SU-DHL-6 (cell line): ENCODE measurements at regions not wholly inside any gene's neighbourhood (a gene's known extent, or its start where the extent isn't known, plus 50 kb on each side); places are given as distances from the start of the nearest gene placed in this dataset.

Experiments
- H2AFZ ChIP-seq: fragments of 200-600 bp; sonication (generic); 2 replicates; pipeline ENCODE4 v1.6.1; 2014; ENCODE audit warnings: low read depth, mild to moderate bottlenecking, moderate library complexity, mixed read lengths, antibody characterized with exemption, low read length; ENCODE audit not compliant: severe bottlenecking
- H3F3A ChIP-seq: fragments of 200-600 bp; shearing (Covaris generic); 2 replicates; pipeline ENCODE4 v1.6.0; 2016; ENCODE audit warnings: antibody characterized with exemption, mild to moderate bottlenecking; ENCODE audit not compliant: insufficient read depth
- H3K27ac ChIP-seq: fragments of 200-600 bp; sonication (generic); 2 replicates; pipeline ENCODE4 v1.5.1; 2016; ENCODE audit warnings: low read depth, mild to moderate bottlenecking, low read length, moderate library complexity, mixed read lengths
- H3K27me3 ChIP-seq: fragments of 200-600 bp; sonication (generic), shearing (Covaris generic); 2 replicates; pipeline ENCODE4 v1.6.0; 2014; ENCODE audit warnings: mild to moderate bottlenecking, low read length
- H3K36me3 ChIP-seq: fragments of 200-600 bp; sonication (generic); 2 replicates; pipeline ENCODE4 v1.6.1; 2014; ENCODE audit warnings: mild to moderate bottlenecking, low read length, mixed read lengths
- H3K4me2 ChIP-seq: fragments of 300-600, 200-600 bp; shearing (Covaris generic), sonication (generic); 2 replicates; pipeline ENCODE4 v1.6.0; 2014; ENCODE audit warnings: low read length, low read depth, mild to moderate bottlenecking; ENCODE audit not compliant: poor library complexity, severe bottlenecking
- H3K4me3 ChIP-seq: fragments of 200-600 bp; sonication (generic); 2 replicates; pipeline ENCODE4 v1.5.1; 2014; ENCODE audit warnings: antibody characterized with exemption, low read length, mild to moderate bottlenecking, mixed read lengths; ENCODE audit not compliant: insufficient read depth, poor library complexity, severe bottlenecking
- H3K79me2 ChIP-seq: fragments of 200-600 bp; sonication (generic); 2 replicates; pipeline ENCODE4 v1.6.1; 2014; ENCODE audit warnings: mild to moderate bottlenecking, low read length, moderate library complexity; ENCODE audit not compliant: insufficient read depth
- H3K9ac ChIP-seq: fragments of 200-600 bp; sonication (generic); 2 replicates; pipeline ENCODE4 v1.7.0; 2014; ENCODE audit warnings: mild to moderate bottlenecking, low read length
- H3K9me2 ChIP-seq: fragments of 200-600 bp; sonication (generic); replicated peaks from 2 replicates; pipeline ENCODE4 v1.6.1; 2014; ENCODE audit warnings: low read length; ENCODE audit not compliant: insufficient read depth
- H3K9me3 ChIP-seq: fragments of 200-600 bp; sonication (generic); 2 replicates; pipeline ENCODE4 v1.6.1; 2014; ENCODE audit warnings: low read length, mixed read lengths; ENCODE audit not compliant: insufficient read depth
- H4K20me1 ChIP-seq: fragments of 200-600 bp; sonication (generic); 2 replicates; pipeline ENCODE4 v1.6.1; 2014; ENCODE audit warnings: low read depth, mild to moderate bottlenecking, antibody characterized with exemption, low read length, moderate library complexity, mixed read lengths
- EZH2phosphoT487 ChIP-seq: fragments of 200-600 bp; sonication (generic), shearing (Covaris generic); conservative IDR thresholded peaks from 2 replicates; pipeline ENCODE4 v1.6.1; 2018; ENCODE audit warnings: mild to moderate bottlenecking, antibody characterized with exemption, low read length, moderate library complexity, mixed read lengths
- TF ChIP-seq, protein P1 (sequence below): fragments of 200-600 bp; sonication (generic); IDR thresholded peaks from one replicate; pipeline ENCODE4 v1.5.1; 2017; ENCODE audit warnings: antibody characterized with exemption, mild to moderate bottlenecking, low read length, moderate library complexity; ENCODE audit not compliant: insufficient read depth, poor library complexity, severe bottlenecking

DNA sequence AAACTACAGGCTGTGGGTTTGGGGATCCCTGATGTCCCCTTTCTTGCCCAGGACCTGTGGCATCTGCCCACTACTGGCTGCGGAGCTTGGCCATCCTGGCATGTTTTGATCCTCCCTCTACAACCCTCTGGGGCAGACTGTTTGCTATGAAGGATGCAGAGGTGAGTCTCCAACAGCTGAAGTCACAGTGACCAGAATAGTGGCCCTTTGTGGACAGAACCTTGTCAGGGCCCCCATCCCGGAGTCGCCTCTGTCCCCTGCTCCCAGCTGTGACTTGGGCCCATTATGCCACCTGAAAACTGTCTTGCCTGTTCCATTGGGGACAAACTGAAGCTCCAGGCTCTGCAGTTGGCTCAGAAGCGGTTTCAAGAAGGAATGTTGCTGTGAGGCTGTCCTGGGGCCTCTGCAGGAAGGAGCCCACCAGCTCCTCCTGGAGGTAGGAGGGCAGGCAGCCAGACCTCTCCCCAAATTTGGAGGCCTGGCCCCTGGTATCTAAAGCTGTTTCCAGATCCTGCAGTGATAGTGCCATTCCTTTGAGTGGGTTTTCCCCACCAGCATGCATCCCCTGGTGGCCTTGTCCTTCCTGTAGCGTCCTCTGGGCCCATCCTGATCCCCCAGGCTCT lies 93.3 kb downstream of the BARX1 start:
- no peaks in the 10 kb centered on the region for H3K9me3 ChIP-seq
- TF ChIP-seq, protein P1, sequence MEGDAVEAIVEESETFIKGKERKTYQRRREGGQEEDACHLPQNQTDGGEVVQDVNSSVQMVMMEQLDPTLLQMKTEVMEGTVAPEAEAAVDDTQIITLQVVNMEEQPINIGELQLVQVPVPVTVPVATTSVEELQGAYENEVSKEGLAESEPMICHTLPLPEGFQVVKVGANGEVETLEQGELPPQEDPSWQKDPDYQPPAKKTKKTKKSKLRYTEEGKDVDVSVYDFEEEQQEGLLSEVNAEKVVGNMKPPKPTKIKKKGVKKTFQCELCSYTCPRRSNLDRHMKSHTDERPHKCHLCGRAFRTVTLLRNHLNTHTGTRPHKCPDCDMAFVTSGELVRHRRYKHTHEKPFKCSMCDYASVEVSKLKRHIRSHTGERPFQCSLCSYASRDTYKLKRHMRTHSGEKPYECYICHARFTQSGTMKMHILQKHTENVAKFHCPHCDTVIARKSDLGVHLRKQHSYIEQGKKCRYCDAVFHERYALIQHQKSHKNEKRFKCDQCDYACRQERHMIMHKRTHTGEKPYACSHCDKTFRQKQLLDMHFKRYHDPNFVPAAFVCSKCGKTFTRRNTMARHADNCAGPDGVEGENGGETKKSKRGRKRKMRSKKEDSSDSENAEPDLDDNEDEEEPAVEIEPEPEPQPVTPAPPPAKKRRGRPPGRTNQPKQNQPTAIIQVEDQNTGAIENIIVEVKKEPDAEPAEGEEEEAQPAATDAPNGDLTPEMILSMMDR: no peak
- no peak for TF ChIP-seq EZH2phosphoT487
- H2AFZ ChIP-seq: no peak overlapping the region
- H3K27me3 ChIP-seq: no peaks in the 10 kb centered on the region
- no peaks in the 10 kb centered on the region for H3K79me2 ChIP-seq
- no peak overlapping the region for H3K4me3 ChIP-seq
- no peaks in the 10 kb centered on the region for H3F3A ChIP-seq
- H3K27ac ChIP-seq: no peak overlapping the region
- H3K9ac ChIP-seq: no peak overlapping the region
- H4K20me1 ChIP-seq: no peaks in the 10 kb centered on the region
- no peaks in the 10 kb centered on the region for H3K9me2 ChIP-seq
- H3K4me2 ChIP-seq: no peak overlapping the region
- no peaks in the 10 kb centered on the region for H3K36me3 ChIP-seq

- TF ChIP-seq, protein P1: no peak
- no peak for TF ChIP-seq EZH2phosphoT487
- no peak overlapping the region for H3K4me2 ChIP-seq
- no peaks in the 10 kb centered on the region for H4K20me1 ChIP-seq
- H3K27ac ChIP-seq: no peak overlapping the region
- H3K9me2 ChIP-seq: no peaks in the 10 kb centered on the region
- no peaks in the 10 kb centered on the region for H3F3A ChIP-seq
- no peaks in the 10 kb centered on the region for H3K36me3 ChIP-seq
- no peak overlapping the region for H2AFZ ChIP-seq
- no peaks in the 10 kb centered on the region for H3K79me2 ChIP-seq
- H3K9me3 ChIP-seq: no peaks in the 10 kb centered on the region
- H3K27me3 ChIP-seq: no peaks in the 10 kb centered on the region
- no peak overlapping the region for H3K4me3 ChIP-seq
- no peak overlapping the region for H3K9ac ChIP-seq
Measured at GRCh38 chr9:93860694-93861658, 94.2 kb downstream of the BARX1 start.

- Histone ChIP-seq H2AFZ (no peak overlapping the region), H3K9ac (no peak overlapping the region), H3K9me3 (no peaks in the 10 kb centered on the region), H3K4me2 (no peak overlapping the region), H3K4me3 (no peak overlapping the region), H3K9me2 (no peaks in the 10 kb centered on the region), H3F3A (no peaks in the 10 kb centered on the region), H3K27ac (no peak overlapping the region), H4K20me1 (no peaks in the 10 kb centered on the region), H3K27me3 (no peaks in the 10 kb centered on the region), H3K79me2 (no peaks in the 10 kb centered on the region), H3K36me3 (no peaks in the 10 kb centered on the region)
- no peak for TF ChIP-seq EZH2phosphoT487
- TF ChIP-seq, protein P1: no peak
Measured at GRCh38 chr9:93859431-93860215, 95.5 kb downstream of the BARX1 start.
